B cell (primary cell): ENCODE measurements at regions not wholly inside any gene's neighbourhood (a gene's known extent, or its start where the extent isn't known, plus 50 kb on each side); places are given as distances from the start of the nearest gene placed in this dataset.

Source experiments
- ATAC-seq: fragments of 200-7000 bp; cut with Tn5 transposase; one replicate; pipeline ENCODE4 v1.10.0; 2021; ENCODE audit warnings: low read depth, mild to moderate bottlenecking, moderate number of reproducible peaks, moderate library complexity
- CTCF ChIA-PET: fragments of 350-600 bp; sonication (Branson Sonifier 250); formaldehyde crosslinking; loops from one replicate; lab custom pipeline; 2021; ENCODE audit warnings: antibody characterized with exemption, inconsistent platforms; lab: Charles Lee
- POLR2A ChIA-PET: fragments of 350-600 bp; sonication (Branson Sonifier 250); formaldehyde crosslinking; loops from one replicate; lab custom pipeline; 2021; ENCODE audit warnings: antibody characterized with exemption; lab: Charles Lee
- DNase-seq: peaks from one replicate; pipeline ENCODE4 v3.0.0; 2013
- H2AFZ ChIP-seq: 2 replicates; pipeline ENCODE4 v1.6.1; 2012; ENCODE audit warnings: mild to moderate bottlenecking, low read depth, low read length; ENCODE audit not compliant: insufficient read depth, poor library complexity, severe bottlenecking
- H3K27ac ChIP-seq, 2 donors: 1 replicate in 1 of 2; 2 replicates in 1 of 2; pipeline ENCODE4 v1.5.1; 2012 to 2013; ENCODE audit warnings: low read length in 2 of 2, mild to moderate bottlenecking in 2 of 2, moderate library complexity in 1 of 2
- H3K27me3 ChIP-seq, 4 experiments: fragments of 200-600 bp in 1 of 4; sonication (generic) in 1 of 4; replicated peaks in 1 of 4; 1 replicate in 2 of 4; 2 replicates in 2 of 4; pipeline versions ENCODE4 v1.6.1 to v1.7.0; 2013 to 2016; ENCODE audit warnings: low read length in 3 of 4, mild to moderate bottlenecking in 2 of 4, mixed read lengths in 1 of 4, moderate library complexity in 1 of 4; ENCODE audit not compliant: insufficient read depth in 4 of 4, control insufficient read depth in 3 of 4; ENCODE audit errors: control extremely low read depth in 1 of 4
- H3K36me3 ChIP-seq, 2 experiments: replicated peaks in 1 of 2; 1 replicate in 1 of 2; 2 replicates in 1 of 2; pipeline versions ENCODE4 v1.6.1 to v1.7.1; 2013; ENCODE audit warnings: low read length in 1 of 2; ENCODE audit not compliant: insufficient read depth in 2 of 2, control insufficient read depth in 1 of 2; ENCODE audit errors: control extremely low read depth in 1 of 2, extremely low read depth in 1 of 2
- H3K4me1 ChIP-seq, 2 donors: fragments of 200-600 bp in 1 of 2; sonication (generic) in 1 of 2; 1 replicate in 1 of 2; 2 replicates in 1 of 2; pipeline versions ENCODE4 v1.5.1 to v1.6.1; 2013 to 2017; ENCODE audit warnings: low read length in 2 of 2; ENCODE audit not compliant: control insufficient read depth in 2 of 2, insufficient read depth in 2 of 2
- H3K4me2 ChIP-seq: replicated peaks from 2 replicates; pipeline ENCODE3; 2012; ENCODE audit warnings: mild to moderate bottlenecking, low read depth, low read length; ENCODE audit not compliant: poor library complexity, severe bottlenecking
- H3K4me3 ChIP-seq, 5 experiments: fragments of 200-600 bp in 1 of 5; sonication (generic) in 1 of 5; 1 replicate in 3 of 5; 2 replicates in 2 of 5; pipeline versions ENCODE4 v1.5.1 to v1.7.0; 2011 to 2016; ENCODE audit warnings: low read length in 4 of 5, mild to moderate bottlenecking in 4 of 5, low read depth in 2 of 5, control low read depth in 1 of 5, moderate library complexity in 1 of 5; ENCODE audit not compliant: insufficient read depth in 1 of 5; ENCODE audit errors: control extremely low read depth in 1 of 5, extremely low read depth in 1 of 5
- H3K79me2 ChIP-seq: fragments of 200-600 bp; sonication (generic); one replicate; pipeline ENCODE4 v1.6.0; 2016; ENCODE audit warnings: low read length; ENCODE audit not compliant: control insufficient read depth, insufficient read depth
- H3K9ac ChIP-seq: fragments of 200-600 bp; sonication (generic); 2 replicates; pipeline ENCODE4 v1.6.1; 2017; ENCODE audit warnings: mild to moderate bottlenecking, low read length, moderate library complexity
- H3K9me3 ChIP-seq, 3 donors: one replicate each; pipeline versions ENCODE4 v1.6.1 to v1.7.1; 2013; ENCODE audit warnings: low read length in 2 of 3; ENCODE audit not compliant: control insufficient read depth in 2 of 3, insufficient read depth in 1 of 3; ENCODE audit errors: control extremely low read depth in 1 of 3
- H4K20me1 ChIP-seq: 2 replicates; pipeline ENCODE4 v1.6.0; 2012; ENCODE audit warnings: mild to moderate bottlenecking, low read length; ENCODE audit not compliant: insufficient read depth, control insufficient read depth, poor library complexity, severe bottlenecking
- H3K27ac Mint-ChIP-seq: one replicate; pipeline ENCODE4 v1.8.0; 2021; ENCODE audit warnings: mixed read lengths
- H3K27me3 Mint-ChIP-seq: one replicate; pipeline ENCODE4 v1.8.0; 2021; ENCODE audit warnings: mixed read lengths
- H3K4me1 Mint-ChIP-seq: one replicate; pipeline ENCODE4 v1.8.0; 2021; ENCODE audit warnings: mixed read lengths
- H3K4me3 Mint-ChIP-seq: one replicate; pipeline ENCODE4 v1.8.0; 2021; ENCODE audit warnings: mixed read lengths
- H3K9me3 Mint-ChIP-seq: one replicate; pipeline ENCODE4 v1.8.0; 2022; ENCODE audit warnings: mixed read lengths; ENCODE audit not compliant: insufficient read depth
- CTCF ChIP-seq: fragments of 200-600 bp; IDR thresholded peaks from one replicate; pipeline ENCODE4 v1.8.0; 2022; ENCODE audit warnings: antibody characterized with exemption, mild to moderate bottlenecking
- EZH2 ChIP-seq: IDR thresholded peaks from 2 replicates; pipeline ENCODE4 v1.6.1; 2012; ENCODE audit warnings: borderline replicate concordance, low read depth, mild to moderate bottlenecking, moderate library complexity, low read length; ENCODE audit not compliant: insufficient read depth, poor library complexity, severe bottlenecking
- WGBS: methylation state at CpG from one replicate; pipeline ENCODE4 v1.1.5; 2013; ENCODE audit warnings: missing lambda C conversion rate; ENCODE audit not compliant: insufficient coverage; 5-methylcytosine and 5-hydroxymethylcytosine counted together
- intact Hi-C: fragments of 100-400 bp; cut with micrococcal nuclease; formaldehyde crosslinking; loops from one replicate; pipeline ENCODE4 v1.10.0; 2022

GRCh38 chr17:68143425-68143824, 104.4 kb upstream of the AMZ2 start:
- POLR2A ChIA-PET, result no interaction called here

GRCh38 chr17:68145088-68145487, 102.8 kb upstream of the AMZ2 start:
- H3K27ac Mint-ChIP-seq, result no peak overlapping the region
- no peak overlapping the region for H3K4me2 ChIP-seq
- H3K27me3 ChIP-seq, result no peaks in the 10 kb centered on the region
- DNase-seq, result no peak
- ChIA-PET CTCF (no interaction called here), POLR2A (no interaction called here)
- H3K9me3 ChIP-seq, result no peaks in the 10 kb centered on the region
- TF ChIP-seq EZH2 (no peak), CTCF (no peak)
- H3K27ac ChIP-seq, result no peak overlapping the region
- H3K9ac ChIP-seq, result no peak overlapping the region
- no peaks in the 10 kb centered on the region for H3K9me3 Mint-ChIP-seq
- H4K20me1 ChIP-seq, result no peaks in the 10 kb centered on the region
- H3K36me3 ChIP-seq, result no peaks in the 10 kb centered on the region
- no peak overlapping the region for H3K4me3 ChIP-seq
- no peaks in the 10 kb centered on the region for H3K79me2 ChIP-seq
- intact Hi-C loops, result no loop called here
- H3K4me1 Mint-ChIP-seq, result no peaks in the 10 kb centered on the region
- H3K27me3 Mint-ChIP-seq, result no peaks in the 10 kb centered on the region
- no peak overlapping the region for H2AFZ ChIP-seq
- no peaks in the 10 kb centered on the region for H3K4me1 ChIP-seq
- no peak overlapping the region for H3K4me3 Mint-ChIP-seq
- no peak for ATAC-seq

More at GRCh38 chr17:68143425-68143824, 104.4 kb upstream of the AMZ2 start:
- no peak for ATAC-seq
- Histone ChIP-seq H3K36me3 (no peaks in the 10 kb centered on the region), H3K4me2 (no peak overlapping the region), H3K27ac (no peak overlapping the region), H3K4me3 (no peak overlapping the region), H3K4me1 (no peaks in the 10 kb centered on the region), H4K20me1 (no peaks in the 10 kb centered on the region), H2AFZ (no peak overlapping the region), H3K27me3 (no peaks in the 10 kb centered on the region), H3K9me3 (no peaks in the 10 kb centered on the region), H3K79me2 (no peaks in the 10 kb centered on the region), H3K9ac (no peak overlapping the region)
- DNase-seq, result no peak
- WGBS, result no CpG with 5 or more reads among the region's 2 CpGs
- H3K27me3 Mint-ChIP-seq, result no peaks in the 10 kb centered on the region
- H3K4me3 Mint-ChIP-seq, result no peak overlapping the region
- TF ChIP-seq CTCF, result no peak
- TF ChIP-seq EZH2, result no peak
- H3K4me1 Mint-ChIP-seq, result no peaks in the 10 kb centered on the region
- intact Hi-C loops, result no loop called here
- CTCF ChIA-PET, result no interaction called here
- H3K27ac Mint-ChIP-seq, result no peak overlapping the region
- no peaks in the 10 kb centered on the region for H3K9me3 Mint-ChIP-seq
